ENCODE measurements at regions not wholly inside any gene's neighbourhood (a gene's known extent, or its start where the extent isn't known, plus 50 kb on each side); places are given as distances from the start of the nearest gene placed in this dataset.
"Not testable (repeated sequence)": the region's sequence is repeated elsewhere in the genome, so short reads cannot be mapped to it uniquely, and the experiment has no call there.

- DNase-seq (no peak), ATAC-seq (ENCODE audit: poor library complexity) (no peak)
- intact Hi-C loops (cut with DNase I), result no loop called here
Measured at GRCh38 chrX:830532-830931, 199.9 kb downstream of the SHOX start.

GRCh38 chrX:829145-829544 lies 198.6 kb downstream of the SHOX start:
- no peak for ATAC-seq (ENCODE audit: poor library complexity)
- no peak for DNase-seq
- intact Hi-C loops (cut with DNase I), result no loop called here

- intact Hi-C loops (cut with DNase I), result no loop called here
- no peak for ATAC-seq (ENCODE audit: poor library complexity)
Measured at GRCh38 chrX:828411-828959, 197.9 kb downstream of the SHOX start.

GRCh38 chrX:826448-826847 lies 195.9 kb downstream of the SHOX start:
- ATAC-seq (ENCODE audit: poor library complexity), result no peak
- intact Hi-C loops (cut with DNase I), result no loop called here
- no peak for DNase-seq

More at GRCh38 chrX:828411-828959, 197.9 kb downstream of the SHOX start:
- DNase-seq, result no peak

- intact Hi-C loops (cut with DNase I), result no loop called here
- no peak for ATAC-seq (ENCODE audit: poor library complexity)
- DNase-seq, result no peak
Measured at GRCh38 chrX:825991-826390, 195.4 kb downstream of the SHOX start.

- ATAC-seq (ENCODE audit: poor library complexity); intact Hi-C loops (cut with DNase I); DNase-seq: not testable (repeated sequence)
Measured at GRCh38 chrX:823073-823472, 192.5 kb downstream of the SHOX start.

- intact Hi-C loops (cut with DNase I), result no loop called here
- DNase-seq (no peak), ATAC-seq (ENCODE audit: poor library complexity) (no peak)
Measured at GRCh38 chrX:821327-822107, 190.9 kb downstream of the SHOX start.

GRCh38 chrX:819684-820083 lies 189.1 kb downstream of the SHOX start:
- DNase-seq (no peak), ATAC-seq (ENCODE audit: poor library complexity) (no peak)
- intact Hi-C loops (cut with DNase I), result no loop called here

GRCh38 chrX:817759-818300 lies 187.2 kb downstream of the SHOX start:
- DNase-seq, result no peak
- intact Hi-C loops (cut with DNase I), result no loop called here
- ATAC-seq (ENCODE audit: poor library complexity), result no peak

GRCh38 chrX:817147-817546 lies 186.6 kb downstream of the SHOX start:
- intact Hi-C loops (cut with DNase I); ATAC-seq (ENCODE audit: poor library complexity); DNase-seq: not testable (repeated sequence)

- intact Hi-C loops (cut with DNase I), result no loop called here
- ATAC-seq (ENCODE audit: poor library complexity) (no peak), DNase-seq (no peak)
Measured at GRCh38 chrX:816411-816810, 185.8 kb downstream of the SHOX start.

GRCh38 chrX:810186-810585 lies 179.6 kb downstream of the SHOX start:
- intact Hi-C loops (cut with DNase I), result no loop called here
- no peak for DNase-seq
- no peak for ATAC-seq (ENCODE audit: poor library complexity)

- intact Hi-C loops (cut with DNase I), result no loop called here
- DNase-seq, result no peak
- no peak for ATAC-seq (ENCODE audit: poor library complexity)
Measured at GRCh38 chrX:809081-809480, 178.5 kb downstream of the SHOX start.

GRCh38 chrX:806586-806985 lies 176.0 kb downstream of the SHOX start:
- DNase-seq (no peak), ATAC-seq (ENCODE audit: poor library complexity) (no peak)
- intact Hi-C loops (cut with DNase I), result no loop called here

GRCh38 chrX:805988-806387 lies 175.4 kb downstream of the SHOX start:
- ATAC-seq (ENCODE audit: poor library complexity) (no peak), DNase-seq (no peak)
- intact Hi-C loops (cut with DNase I), result no loop called here

GRCh38 chrX:805103-805670 lies 174.6 kb downstream of the SHOX start:
- DNase-seq, result no peak
- ATAC-seq (ENCODE audit: poor library complexity), result no peak
- intact Hi-C loops (cut with DNase I), result no loop called here

GRCh38 chrX:802846-803245 lies 172.3 kb downstream of the SHOX start:
- DNase-seq (no peak), ATAC-seq (ENCODE audit: poor library complexity) (no peak)

GRCh38 chrX:799808-800207 lies 169.2 kb downstream of the SHOX start:
- DNase-seq (no peak), ATAC-seq (ENCODE audit: poor library complexity) (no peak)
- intact Hi-C loops (cut with DNase I), result no loop called here

More at GRCh38 chrX:802846-803245, 172.3 kb downstream of the SHOX start:
- intact Hi-C loops (cut with DNase I), result no loop called here

- no peak for DNase-seq
- intact Hi-C loops (cut with DNase I), result no loop called here
Measured at GRCh38 chrX:794311-794710, 163.7 kb downstream of the SHOX start.

GRCh38 chrX:793216-793770 lies 162.7 kb downstream of the SHOX start:
- intact Hi-C loops (cut with DNase I), result no loop called here
- ATAC-seq (ENCODE audit: poor library complexity) (no peak), DNase-seq (no peak)

More at GRCh38 chrX:794311-794710, 163.7 kb downstream of the SHOX start:
- ATAC-seq (ENCODE audit: poor library complexity), result no peak

Measured in Right ventricle myocardium superior (tissue), 1 donor.